Subcutaneous abdominal adipose tissue (tissue), 5 donors: ENCODE measurements at regions not wholly inside any gene's neighbourhood (a gene's known extent, or its start where the extent isn't known, plus 50 kb on each side); places are given as distances from the start of the nearest gene placed in this dataset.

Source experiments
- H3K27ac ChIP-seq: one replicate; pipeline ENCODE4 v1.7.0; 2013; ENCODE audit warnings: low read depth, mild to moderate bottlenecking, inconsistent platforms, low read length, moderate library complexity
- H3K27me3 ChIP-seq, 5 donors: one replicate each; pipeline ENCODE4 v1.7.0; 2013; ENCODE audit warnings: low read length in 5 of 5, inconsistent platforms in 1 of 5; ENCODE audit not compliant: control insufficient read depth in 5 of 5, insufficient read depth in 4 of 5
- H3K36me3 ChIP-seq, 5 donors: one replicate each; pipeline ENCODE4 v1.7.0; 2013; ENCODE audit warnings: low read length in 5 of 5; ENCODE audit not compliant: control insufficient read depth in 5 of 5, insufficient read depth in 5 of 5
- H3K4me1 ChIP-seq, 5 donors: one replicate each; pipeline ENCODE4 v1.7.0; 2013; ENCODE audit warnings: low read length in 5 of 5, mild to moderate bottlenecking in 3 of 5, moderate library complexity in 1 of 5; ENCODE audit not compliant: control insufficient read depth in 5 of 5, insufficient read depth in 5 of 5
- H3K4me3 ChIP-seq, 5 donors: one replicate each; pipeline ENCODE4 v1.7.0; 2013; ENCODE audit warnings: low read length in 5 of 5, low read depth in 1 of 5
- H3K9ac ChIP-seq, 5 donors: one replicate each; pipeline ENCODE4 v1.7.0; 2013; ENCODE audit warnings: low read length in 5 of 5, mild to moderate bottlenecking in 4 of 5, moderate library complexity in 3 of 5
- H3K9me3 ChIP-seq, 5 donors: one replicate each; pipeline ENCODE4 v1.7.0; 2013; ENCODE audit warnings: low read length in 5 of 5; ENCODE audit not compliant: control insufficient read depth in 5 of 5
- donor health status: healthy.
- donor health status: healthy.
- donor health status: healthy.
- donor health status: healthy.
- donor health status: healthy.

GRCh38 chr13:77459592-77459991 lies 75.9 kb upstream of the SCEL start:
- Histone ChIP-seq H3K4me1 (peaks cover 0 to 44% (median 28%) of the 10 kb centered on the region in 5 donors), H3K9ac (peak overlapping the region in 1 of 5 donors; percentile 6), H3K27me3 (no peaks in the 10 kb centered on the region), H3K9me3 (no peaks in the 10 kb centered on the region), H3K27ac (peak overlapping the region; percentile 78), H3K36me3 (no peaks in the 10 kb centered on the region), H3K4me3 (no peak overlapping the region)

GRCh38 chr13:77458736-77459135 lies 76.8 kb upstream of the SCEL start:
- H3K4me1 ChIP-seq: peaks cover 0 to 37% (median 23%) of the 10 kb centered on the region in 5 donors
- no peaks in the 10 kb centered on the region for H3K27me3 ChIP-seq
- H3K4me3 ChIP-seq: no peak overlapping the region
- H3K27ac ChIP-seq: no peak overlapping the region
- H3K9me3 ChIP-seq: no peaks in the 10 kb centered on the region
- H3K36me3 ChIP-seq: no peaks in the 10 kb centered on the region
- H3K9ac ChIP-seq: no peak overlapping the region

GRCh38 chr13:77457966-77458365 lies 77.5 kb upstream of the SCEL start:
- H3K27me3 ChIP-seq: no peaks in the 10 kb centered on the region
- no peak overlapping the region for H3K4me3 ChIP-seq
- no peak overlapping the region for H3K9ac ChIP-seq
- peaks cover 0 to 29% (median 18%) of the 10 kb centered on the region in 5 donors for H3K4me1 ChIP-seq
- no peaks in the 10 kb centered on the region for H3K9me3 ChIP-seq
- H3K27ac ChIP-seq: no peak overlapping the region
- H3K36me3 ChIP-seq: no peaks in the 10 kb centered on the region

GRCh38 chr13:77456271-77456670 lies 79.2 kb upstream of the SCEL start:
- no peak overlapping the region for H3K9ac ChIP-seq
- no peaks in the 10 kb centered on the region for H3K9me3 ChIP-seq
- H3K4me1 ChIP-seq: peaks cover 0 to 23% (median 14%) of the 10 kb centered on the region in 5 donors
- H3K4me3 ChIP-seq: no peak overlapping the region
- no peak overlapping the region for H3K27ac ChIP-seq
- no peaks in the 10 kb centered on the region for H3K36me3 ChIP-seq
- no peaks in the 10 kb centered on the region for H3K27me3 ChIP-seq

GRCh38 chr13:77449265-77449664 lies 86.2 kb upstream of the SCEL start:
- Histone ChIP-seq H3K4me3 (no peak overlapping the region), H3K9ac (no peak overlapping the region), H3K27me3 (no peaks in the 10 kb centered on the region), H3K27ac (no peak overlapping the region), H3K4me1 (no peaks in the 10 kb centered on the region), H3K36me3 (no peaks in the 10 kb centered on the region), H3K9me3 (no peaks in the 10 kb centered on the region)

- Histone ChIP-seq H3K9me3 (no peaks in the 10 kb centered on the region), H3K36me3 (no peaks in the 10 kb centered on the region), H3K4me1 (no peaks in the 10 kb centered on the region), H3K4me3 (no peak overlapping the region), H3K27me3 (no peaks in the 10 kb centered on the region), H3K27ac (no peak overlapping the region), H3K9ac (no peak overlapping the region)
Measured at GRCh38 chr13:77448689-77449088, 86.8 kb upstream of the SCEL start.

GRCh38 chr13:77443511-77443910 lies 92.0 kb upstream of the SCEL start:
- Histone ChIP-seq H3K9ac (no peak overlapping the region), H3K4me1 (no peaks in the 10 kb centered on the region), H3K27me3 (no peaks in the 10 kb centered on the region), H3K27ac (no peak overlapping the region), H3K4me3 (no peak overlapping the region), H3K36me3 (no peaks in the 10 kb centered on the region), H3K9me3 (no peaks in the 10 kb centered on the region)

- H3K36me3 ChIP-seq: no peaks in the 10 kb centered on the region
- no peaks in the 10 kb centered on the region for H3K27me3 ChIP-seq
- H3K27ac ChIP-seq: no peak overlapping the region
- H3K9me3 ChIP-seq: no peaks in the 10 kb centered on the region
- H3K4me1 ChIP-seq: peaks cover 0 to 9% (median 0%) of the 10 kb centered on the region in 5 donors
- H3K4me3 ChIP-seq: no peak overlapping the region
- H3K9ac ChIP-seq: no peak overlapping the region
Measured at GRCh38 chr13:77437267-77437666, 98.2 kb upstream of the SCEL start.

- no peaks in the 10 kb centered on the region for H3K9me3 ChIP-seq
- H3K4me3 ChIP-seq: no peak overlapping the region
- H3K27ac ChIP-seq: peak overlapping the region; percentile 11
- H3K9ac ChIP-seq: peak overlapping the region in 2 of 5 donors; percentile 16 to 20
- no peaks in the 10 kb centered on the region for H3K36me3 ChIP-seq
- peaks cover 0 to 9% (median 0%) of the 10 kb centered on the region in 5 donors for H3K4me1 ChIP-seq
- no peaks in the 10 kb centered on the region for H3K27me3 ChIP-seq
Measured at GRCh38 chr13:77434289-77434688, 101.2 kb upstream of the SCEL start.

GRCh38 chr13:77431449-77431848 lies 104.1 kb upstream of the SCEL start:
- Histone ChIP-seq H3K9ac (no peak overlapping the region), H3K36me3 (no peaks in the 10 kb centered on the region), H3K27me3 (no peaks in the 10 kb centered on the region), H3K9me3 (no peaks in the 10 kb centered on the region), H3K27ac (no peak overlapping the region), H3K4me1 (peaks cover 0 to 9% (median 0%) of the 10 kb centered on the region in 5 donors), H3K4me3 (no peak overlapping the region)
